GM12878 (cell line): ENCODE measurements at regions not wholly inside any gene's neighbourhood (a gene's known extent, or its start where the extent isn't known, plus 50 kb on each side); places are given as distances from the start of the nearest gene placed in this dataset.

Experiments used
- ATAC-seq: fragments of 200-7000 bp; cut with Tn5 transposase; 3 replicates; pipeline ENCODE4 v1.9.1; 2020; ENCODE audit warnings: mild to moderate bottlenecking, moderate library complexity
- BruUV-seq: library from RNA; stranded (reverse); fragments of 400-500 nt; replicated peaks from 2 replicates; lab custom pipeline; 2021; lab: Mats Ljungman, UMichigan
- CTCF ChIA-PET: fragments of 300-600 bp; sonication (Branson Sonifier 250); formaldehyde crosslinking; extraction: SDS; loops from one replicate; lab custom pipeline; 2021; ENCODE audit warnings: inconsistent platforms; lab: Yijun Ruan, JAX
- POLR2A ChIA-PET: fragments of 350-600 bp; formaldehyde crosslinking; extraction: SDS; loops from one replicate; lab custom pipeline; 2021; ENCODE audit warnings: inconsistent platforms; lab: Charles Lee
- RAD21 ChIA-PET: fragments of 300-600 bp; sonication (Branson Sonifier 250); formaldehyde crosslinking; loops from one replicate; lab custom pipeline; 2023; ENCODE audit warnings: antibody characterized with exemption; ENCODE audit not compliant: unreplicated experiment; lab: Charles Lee
- SMC1A ChIA-PET: fragments of 300-600 bp; sonication (Branson Sonifier 250); formaldehyde crosslinking; loops from one replicate; lab custom pipeline; 2023; ENCODE audit not compliant: unreplicated experiment, uncharacterized antibody; lab: Charles Lee
- DNase-seq: peaks from one replicate; pipeline ENCODE4 v3.0.0-alpha.2; 2011; ENCODE audit warnings: low read depth, low spot score
- FAIRE-seq: peaks from 3 replicates; lab custom pipeline; 2011; peaks lifted over from hg19 to GRCh38; lab: Jason Lieb, UNC
- H2AFZ ChIP-seq: 2 replicates; pipeline ENCODE4 v1.6.0; 2011; ENCODE audit warnings: low read depth, low read length, control low read depth; ENCODE audit not compliant: control insufficient read depth
- H3K27ac ChIP-seq: 2 replicates; pipeline ENCODE4 v1.5.1; 2011; ENCODE audit warnings: control low read depth; ENCODE audit not compliant: control insufficient read depth, insufficient read depth
- H3K27me3 ChIP-seq, 2 experiments: replicated peaks in 1 of 2; 2 replicates each; pipeline versions ENCODE4 v1.6.0 to v1.6.1; 2011; ENCODE audit warnings: low read length in 1 of 2; ENCODE audit not compliant: control insufficient read depth in 2 of 2, insufficient read depth in 2 of 2
- H3K36me3 ChIP-seq, 2 experiments: 2 replicates each; pipeline ENCODE4 v1.5.1; 2011; ENCODE audit warnings: low read length in 1 of 2; ENCODE audit not compliant: control insufficient read depth in 2 of 2, insufficient read depth in 2 of 2
- H3K4me1 ChIP-seq: 2 replicates; pipeline ENCODE4 v1.6.1; 2011; ENCODE audit warnings: mild to moderate bottlenecking, low read length, moderate library complexity, mixed read lengths; ENCODE audit not compliant: control insufficient read depth, insufficient read depth
- H3K4me2 ChIP-seq: 2 replicates; pipeline ENCODE4 v1.6.0; 2011; ENCODE audit warnings: control low read depth; ENCODE audit not compliant: control insufficient read depth, insufficient read depth
- H3K4me3 ChIP-seq: fragments of 200-600 bp; sonication (generic); 2 replicates; pipeline ENCODE4 v1.5.1; 2016
- H3K79me2 ChIP-seq: 2 replicates; pipeline ENCODE4 v1.6.0; 2011; ENCODE audit warnings: low read length; ENCODE audit not compliant: control insufficient read depth, insufficient read depth
- H3K9ac ChIP-seq: 2 replicates; pipeline ENCODE4 v1.8.0; 2011; ENCODE audit warnings: low read length, control low read depth, mixed read lengths; ENCODE audit not compliant: control insufficient read depth, insufficient read depth
- H3K9me3 ChIP-seq: replicated peaks from 3 replicates; pipeline ENCODE4 v1.5.1; 2011; ENCODE audit warnings: mild to moderate bottlenecking, low read length; ENCODE audit not compliant: control insufficient read depth, insufficient read depth
- H4K20me1 ChIP-seq: 2 replicates; pipeline ENCODE4 v1.6.0; 2011; ENCODE audit not compliant: control insufficient read depth, insufficient read depth
- BRCA1 ChIP-seq: IDR thresholded peaks from 2 replicates; pipeline ENCODE4 v1.6.1; 2011; ENCODE audit warnings: low read depth, low read length, improper control_type of control experiment
- CBFB ChIP-seq: IDR thresholded peaks from 2 replicates; pipeline ENCODE4 v1.6.1; 2016; ENCODE audit warnings: antibody characterized with exemption, low read depth
- CEBPB ChIP-seq, 2 experiments: fragments of 150-350 bp in 1 of 2; IDR thresholded peaks; 2 replicates each; pipeline ENCODE4 v1.6.1; 2012 to 2014; ENCODE audit warnings: low read depth in 2 of 2, low read length in 2 of 2, borderline replicate concordance in 1 of 2, inconsistent platforms in 1 of 2
- ELK1 ChIP-seq: IDR thresholded peaks from 2 replicates; pipeline ENCODE4 v1.6.1; 2012; ENCODE audit warnings: low read depth, low read length, improper control_type of control experiment
- IRF4 ChIP-seq: IDR thresholded peaks from 2 replicates; pipeline ENCODE4 v1.6.1; 2011; ENCODE audit warnings: low read depth, low read length
- MEF2A ChIP-seq: IDR thresholded peaks from 2 replicates; pipeline ENCODE4 v1.6.1; 2011; ENCODE audit warnings: low read depth, mild to moderate bottlenecking, low read length, moderate library complexity; ENCODE audit not compliant: insufficient read depth
- MXI1 ChIP-seq: fragments of 150-350 bp; IDR thresholded peaks from 2 replicates; pipeline ENCODE4 v1.6.1; 2011; ENCODE audit warnings: low read depth, mild to moderate bottlenecking, inconsistent platforms, low read length, improper control_type of control experiment
- MYC ChIP-seq: IDR thresholded peaks from 2 replicates; pipeline ENCODE4 v1.6.1; 2011; ENCODE audit warnings: mild to moderate bottlenecking, low read length, moderate library complexity, inconsistent platforms; ENCODE audit not compliant: insufficient read depth, insufficient replicate concordance, insufficient read length, severe bottlenecking
- NR2C1 ChIP-seq: fragments of 450-650 bp; IDR thresholded peaks from 2 replicates; pipeline ENCODE4 v1.6.1; 2017; ENCODE audit warnings: antibody characterized with exemption, mild to moderate bottlenecking, moderate library complexity
- PAX5 ChIP-seq: IDR thresholded peaks from 2 replicates; pipeline ENCODE4 v1.6.1; 2011; ENCODE audit warnings: low read depth, low read length, borderline replicate concordance
- PML ChIP-seq: IDR thresholded peaks from 2 replicates; pipeline ENCODE4 v1.6.1; 2012; ENCODE audit warnings: low read length, inconsistent platforms
- POU2F2 ChIP-seq: IDR thresholded peaks from 3 replicates; pipeline ENCODE4 v1.6.1; 2011; ENCODE audit warnings: low read depth, mild to moderate bottlenecking, low read length, borderline replicate concordance
- RAD51 ChIP-seq: fragments of 450-650 bp; IDR thresholded peaks from 2 replicates; pipeline ENCODE4 v1.6.1; 2016; ENCODE audit warnings: moderate library complexity, mild to moderate bottlenecking, inconsistent platforms
- SIX5 ChIP-seq: IDR thresholded peaks from 2 replicates; pipeline ENCODE4 v1.6.1; 2011; ENCODE audit warnings: mild to moderate bottlenecking, low read depth, low read length, moderate library complexity; ENCODE audit not compliant: severe bottlenecking
- SMAD1 ChIP-seq: fragments of 450-650 bp; IDR thresholded peaks from 2 replicates; pipeline ENCODE4 v1.6.1; 2018; ENCODE audit warnings: mild to moderate bottlenecking, low read depth; ENCODE audit not compliant: partially characterized antibody
- SMC3 ChIP-seq: IDR thresholded peaks from 2 replicates; pipeline ENCODE4 v1.6.1; 2011; ENCODE audit warnings: low read length, improper control_type of control experiment, borderline replicate concordance
- TARDBP ChIP-seq: IDR thresholded peaks from 2 replicates; pipeline ENCODE4 v1.6.1; 2016; ENCODE audit warnings: borderline replicate concordance
- WGBS: methylation state at CpG from one replicate; pipeline ENCODE4 v1.1.6; 2016; ENCODE audit warnings: low lambda C conversion rate; ENCODE audit not compliant: insufficient replicate concordance, insufficient coverage; ENCODE audit errors: missing lambda C conversion rate; 5-methylcytosine and 5-hydroxymethylcytosine counted together
- in situ Hi-C: fragments of 300-500 bp; cut with MboI; formaldehyde crosslinking; loops from 9 replicates; pipeline ENCODE4 v1.14.3; 2018; ENCODE audit warnings: mixed read lengths
- intact Hi-C: fragments of 100-400 bp; cut with micrococcal nuclease; formaldehyde crosslinking; loops from one replicate; pipeline ENCODE4 v1.14.2; 2022; ENCODE audit not compliant: unreplicated experiment

- no peaks in the 10 kb centered on the region for H3K9me3 ChIP-seq
- in situ Hi-C loops, result no loop called here
- no peaks in the 10 kb centered on the region for H4K20me1 ChIP-seq
- H3K27me3 ChIP-seq, result no peaks in the 10 kb centered on the region
- no TSS peak for BruUV-seq
- TF ChIP-seq NR2C1 (no peak), CBFB (no peak), POU2F2 (no peak), PAX5 (no peak), TARDBP (no peak), MEF2A (no peak), BRCA1 (no peak), PML (no peak), ELK1 (no peak), SMAD1 (no peak), CEBPB (IDR thresholded peaks at IDR 0.05; ENCODE audit: borderline replicate concordance in 1 of 2, low read depth in 2 of 2, low read length in 2 of 2) (no peak), MXI1 (no peak), SIX5 (no peak), IRF4 (no peak), RAD51 (no peak), SMC3 (no peak), MYC (no peak)
- H3K79me2 ChIP-seq, result no peaks in the 10 kb centered on the region
- 0% methylated on average over 1 of the region's 1 CpG for WGBS
- no peak overlapping the region for H3K9ac ChIP-seq
- ChIA-PET RAD21 (no interaction called here), POLR2A (no interaction called here), CTCF (no interaction called here), SMC1A (interaction anchor here (0.6 kb wide), 1 partner anchor 257 kb away, joined by 3 read pairs; no protein-coding TSS in a partner anchor)
- H3K4me2 ChIP-seq, result no peak overlapping the region
- no peak overlapping the region for H3K27ac ChIP-seq
- no peak overlapping the region for H2AFZ ChIP-seq
- H3K36me3 ChIP-seq, result no peaks in the 10 kb centered on the region
- DNase-seq (no peak), ATAC-seq (no peak), FAIRE-seq (no peak)
- intact Hi-C loops, result no loop called here
- H3K4me1 ChIP-seq, result no peaks in the 10 kb centered on the region
- H3K4me3 ChIP-seq, result no peak overlapping the region
These were observed 363.6 kb upstream of the NBEA start for GRCh38 chr13:34578471-34578870.
